ENCODE measurements at regions not wholly inside any gene's neighbourhood (a gene's known extent, or its start where the extent isn't known, plus 50 kb on each side); places are given as distances from the start of the nearest gene placed in this dataset.

- ChIA-PET CTCF (no interaction called here), POLR2A (ENCODE audit: low non-redundant PET) (no interaction called here)
- H3K27ac ChIP-seq, result no peak overlapping the region
Observed at GRCh38 chr9:13487936-13488335, 208.4 kb upstream of the MPDZ start.

GRCh38 chr9:13487498-13487897, 208.0 kb upstream of the MPDZ start:
- TF ChIP-seq CTCF (conservative IDR thresholded peaks at IDR 0.05; ENCODE audit: low read depth), result no peak
- CTCF ChIA-PET, result no interaction called here
- H3K27ac ChIP-seq, result no peak overlapping the region
- no peak for DNase-seq (ENCODE audit: low spot score)
- POLR2A ChIA-PET (ENCODE audit: low non-redundant PET), result no interaction called here

More at GRCh38 chr9:13487936-13488335, 208.4 kb upstream of the MPDZ start:
- no peak for TF ChIP-seq CTCF (conservative IDR thresholded peaks at IDR 0.05; ENCODE audit: low read depth)
- DNase-seq (ENCODE audit: low spot score), result no peak

GRCh38 chr9:13487071-13487470, 207.6 kb upstream of the MPDZ start:
- CTCF ChIA-PET, result no interaction called here

GRCh38 chr9:13485068-13485596, 205.6 kb upstream of the MPDZ start:
- no peak overlapping the region for H3K27ac ChIP-seq
- ChIA-PET CTCF (interaction anchor here (0.7 kb wide), 1 partner anchor 58 kb away, joined by 4 read pairs; no protein-coding TSS in a partner anchor), POLR2A (ENCODE audit: low non-redundant PET) (no interaction called here)
- DNase-seq (ENCODE audit: low spot score), result peak; percentile 3
- TF ChIP-seq CTCF (conservative IDR thresholded peaks at IDR 0.05; ENCODE audit: low read depth), result no peak

More at GRCh38 chr9:13487071-13487470, 207.6 kb upstream of the MPDZ start:
- no peak overlapping the region for H3K27ac ChIP-seq
- TF ChIP-seq CTCF (conservative IDR thresholded peaks at IDR 0.05; ENCODE audit: low read depth), result no peak
- POLR2A ChIA-PET (ENCODE audit: low non-redundant PET), result no interaction called here
- DNase-seq (ENCODE audit: low spot score), result no peak

- DNase-seq (ENCODE audit: low spot score), result no peak
- POLR2A ChIA-PET (ENCODE audit: low non-redundant PET), result no interaction called here
- no peak for TF ChIP-seq CTCF (conservative IDR thresholded peaks at IDR 0.05; ENCODE audit: low read depth)
- CTCF ChIA-PET, result no interaction called here
- no peak overlapping the region for H3K27ac ChIP-seq
Observed at GRCh38 chr9:13484186-13484585, 204.7 kb upstream of the MPDZ start.

GRCh38 chr9:13481274-13481673, 201.8 kb upstream of the MPDZ start:
- TF ChIP-seq CTCF (conservative IDR thresholded peaks at IDR 0.05; ENCODE audit: low read depth), result no peak
- no peak for DNase-seq (ENCODE audit: low spot score)
- H3K27ac ChIP-seq, result no peak overlapping the region
- CTCF ChIA-PET, result no interaction called here
- POLR2A ChIA-PET (ENCODE audit: low non-redundant PET), result no interaction called here

- CTCF ChIA-PET, result no interaction called here
- no peak for TF ChIP-seq CTCF (conservative IDR thresholded peaks at IDR 0.05; ENCODE audit: low read depth)
- POLR2A ChIA-PET (ENCODE audit: low non-redundant PET), result no interaction called here
- H3K27ac ChIP-seq, result no peak overlapping the region
- DNase-seq (ENCODE audit: low spot score), result no peak
Observed at GRCh38 chr9:13480693-13481092, 201.2 kb upstream of the MPDZ start.

Measured in RWPE1 (cell line).